GM12891 (cell line): ENCODE measurements at regions not wholly inside any gene's neighbourhood (a gene's known extent, or its start where the extent isn't known, plus 50 kb on each side); places are given as distances from the start of the nearest gene placed in this dataset.

ENCODE experiments used
- DNase-seq: peaks from one replicate; pipeline ENCODE4 v3.0.0; 2011; ENCODE audit warnings: low spot score; ENCODE audit not compliant: insufficient read length
- FAIRE-seq: peaks from 2 replicates; lab custom pipeline; 2011; peaks lifted over from hg19 to GRCh38; lab: Jason Lieb, UNC
- PAX5 ChIP-seq: IDR thresholded peaks from 2 replicates; pipeline ENCODE4 v1.6.1; 2011; ENCODE audit warnings: low read length, moderate library complexity, mild to moderate bottlenecking; ENCODE audit not compliant: insufficient read depth, severe bottlenecking
- POLR2A ChIP-seq: IDR thresholded peaks from 2 replicates; pipeline ENCODE4 v1.6.1; 2011; ENCODE audit warnings: low read depth, low read length, control low read depth
- POLR2AphosphoS5 ChIP-seq: IDR thresholded peaks from 2 replicates; pipeline ENCODE4 v1.6.1; 2011; ENCODE audit warnings: low read depth, low read length, control low read depth
- POU2F2 ChIP-seq: IDR thresholded peaks from 2 replicates; pipeline ENCODE4 v1.6.1; 2011; ENCODE audit warnings: low read depth, mild to moderate bottlenecking, control low read depth, low read length, moderate library complexity
- SPI1 ChIP-seq: IDR thresholded peaks from 2 replicates; pipeline ENCODE4 v1.6.1; 2011; ENCODE audit warnings: low read depth, low read length, control low read depth
- TAF1 ChIP-seq: IDR thresholded peaks from 2 replicates; pipeline ENCODE4 v1.6.1; 2011; ENCODE audit warnings: low read depth, low read length, control low read depth

DNA sequence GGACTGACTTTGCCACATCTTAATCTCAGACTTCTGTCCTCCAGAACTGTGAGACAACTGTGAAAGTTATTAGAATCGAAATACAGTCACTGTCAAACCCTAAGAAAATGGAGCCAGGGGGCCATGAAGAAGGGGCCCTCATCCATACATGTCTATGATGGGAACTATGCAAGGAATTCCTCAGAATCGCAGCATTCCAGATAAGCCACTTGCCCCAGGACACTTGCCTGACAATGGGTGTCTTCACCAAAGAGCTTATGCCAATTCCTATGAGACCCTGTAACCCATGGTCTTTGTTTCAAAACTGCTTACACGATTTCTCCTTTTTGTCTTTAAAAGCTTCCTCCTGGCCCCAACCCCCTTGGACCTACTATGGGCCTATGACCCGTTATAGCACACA is 90.4 kb upstream of the FOXP4 start:
- no peak for FAIRE-seq
- no peak for TF ChIP-seq SPI1
- TF ChIP-seq POLR2AphosphoS5: no peak
- no peak for TF ChIP-seq POU2F2
- no peak for TF ChIP-seq TAF1
- no peak for TF ChIP-seq POLR2A
- no peak for TF ChIP-seq PAX5
- no peak for DNase-seq

GRCh38 chr6:41457303-41457670 is 88.9 kb upstream of the FOXP4 start:
- TF ChIP-seq POU2F2: no peak
- TF ChIP-seq PAX5: no peak
- TF ChIP-seq POLR2A: no peak
- no peak for TF ChIP-seq SPI1
- no peak for TF ChIP-seq TAF1
- TF ChIP-seq POLR2AphosphoS5: no peak
- DNase-seq (no peak), FAIRE-seq (no peak)

GRCh38 chr6:41459738-41460137 is 86.4 kb upstream of the FOXP4 start:
- TF ChIP-seq POLR2AphosphoS5: no peak
- no peak for TF ChIP-seq POLR2A
- no peak for TF ChIP-seq PAX5
- TF ChIP-seq POU2F2: no peak
- TF ChIP-seq SPI1: no peak
- TF ChIP-seq TAF1: no peak
- FAIRE-seq (no peak), DNase-seq (no peak)

GRCh38 chr6:41460742-41461336 is 85.3 kb upstream of the FOXP4 start:
- TF ChIP-seq POU2F2: no peak
- no peak for TF ChIP-seq POLR2AphosphoS5
- TF ChIP-seq POLR2A: no peak
- TF ChIP-seq TAF1: no peak
- no peak for TF ChIP-seq PAX5
- TF ChIP-seq SPI1: no peak
- FAIRE-seq: no peak
- DNase-seq: no peak

- FAIRE-seq (no peak), DNase-seq (no peak)
- TF ChIP-seq POLR2AphosphoS5 (no peak), POLR2A (no peak), PAX5 (no peak), TAF1 (no peak), SPI1 (no peak), POU2F2 (no peak)
Measured at GRCh38 chr6:41462033-41462432, 84.1 kb upstream of the FOXP4 start.

DNA sequence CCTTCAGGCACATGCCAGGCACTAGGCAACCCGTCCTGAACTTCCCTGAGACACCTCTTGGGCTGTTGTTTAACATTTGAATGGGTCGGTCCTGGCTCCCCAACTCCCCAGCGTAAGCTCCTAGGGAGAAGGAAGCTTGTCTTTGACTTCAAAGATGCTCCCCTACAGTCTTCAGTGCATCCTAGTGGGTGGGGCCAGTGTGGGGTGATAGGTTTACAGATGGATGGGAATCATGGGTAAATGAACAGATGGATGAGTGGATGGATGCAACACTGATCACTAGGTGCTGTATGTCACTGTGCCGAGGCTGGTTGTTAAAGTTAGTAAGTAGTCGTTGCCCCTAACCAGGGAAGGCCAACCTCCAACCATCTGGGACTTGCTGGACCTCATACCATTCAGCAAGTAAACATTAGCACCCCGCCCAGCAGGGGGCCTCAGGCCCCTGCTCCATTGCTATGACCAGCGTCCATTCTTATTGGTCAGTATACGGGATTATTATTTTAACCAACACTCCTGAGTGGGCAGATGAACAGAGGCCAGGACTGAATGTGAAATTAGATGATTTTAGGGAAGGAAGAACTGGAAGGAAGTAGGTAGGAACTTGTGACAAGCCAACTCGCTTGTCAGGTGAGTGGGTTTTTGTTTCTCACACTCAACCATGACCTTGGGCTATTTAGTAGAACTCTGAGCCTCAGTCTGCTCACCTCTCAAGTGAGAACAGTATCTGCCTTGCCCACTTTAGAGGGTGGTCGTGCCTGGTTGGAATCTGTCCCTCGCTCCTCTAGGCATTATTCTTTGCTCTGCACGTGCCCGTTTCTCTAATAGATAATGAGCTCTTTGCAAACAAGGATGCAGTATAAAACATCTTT is 82.9 kb upstream of the FOXP4 start:
- no peak for DNase-seq
- TF ChIP-seq POLR2A: no peak
- no peak for TF ChIP-seq TAF1
- FAIRE-seq: peak; percentile 80

DNA sequence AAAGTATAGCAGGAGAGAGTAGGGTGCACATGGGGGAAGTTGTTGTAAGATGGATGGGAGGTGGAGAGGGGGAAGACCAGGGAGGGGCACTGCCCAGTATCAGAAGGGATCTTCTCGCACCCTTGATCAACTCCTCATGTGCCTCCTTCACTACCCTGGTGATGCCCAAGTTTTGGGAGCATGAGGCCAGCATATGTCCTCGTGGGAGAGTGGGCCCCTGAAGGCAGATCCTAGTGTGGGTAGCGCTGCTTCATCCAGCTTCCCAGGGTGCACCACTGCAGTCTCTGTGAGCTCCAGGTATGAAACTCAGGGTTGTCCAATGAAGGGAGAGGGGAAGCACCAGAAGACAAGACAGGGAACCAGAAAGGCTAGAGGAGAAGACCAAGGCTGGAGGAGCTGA is 82.2 kb upstream of the FOXP4 start:
- TF ChIP-seq SPI1 (no peak), POU2F2 (no peak), POLR2AphosphoS5 (no peak), TAF1 (no peak), PAX5 (no peak), POLR2A (no peak)
- DNase-seq: no peak
- no peak for FAIRE-seq

DNA sequence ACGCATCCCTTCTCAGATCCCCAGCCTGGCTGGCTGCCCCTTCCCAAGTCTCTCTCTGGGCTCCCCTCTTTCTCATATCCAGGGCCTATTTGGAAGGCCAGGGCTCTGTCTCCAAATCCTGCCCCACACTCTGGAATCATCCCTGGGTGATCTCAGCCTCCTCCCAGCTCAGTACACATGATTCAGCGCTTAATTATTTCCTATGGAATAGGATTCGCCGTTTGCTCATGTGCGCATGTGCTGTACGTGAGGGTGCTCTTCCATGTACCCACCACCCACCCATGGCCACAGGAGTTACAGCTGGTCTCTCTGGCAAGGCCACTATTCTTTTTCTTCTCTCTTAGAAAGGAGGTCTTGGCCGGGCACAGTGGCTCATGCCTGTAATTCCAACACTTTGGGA is 81.7 kb upstream of the FOXP4 start:
- DNase-seq (no peak), FAIRE-seq (no peak)
- TF ChIP-seq POLR2A (no peak), SPI1 (no peak), TAF1 (no peak), POU2F2 (no peak), POLR2AphosphoS5 (no peak), PAX5 (no peak)

GRCh38 chr6:41466437-41466990 is 79.7 kb upstream of the FOXP4 start:
- TF ChIP-seq POLR2AphosphoS5: no peak
- no peak for TF ChIP-seq POU2F2
- no peak for TF ChIP-seq SPI1
- no peak for TF ChIP-seq PAX5
- TF ChIP-seq TAF1: no peak
- no peak for TF ChIP-seq POLR2A
- no peak for DNase-seq
- FAIRE-seq: no peak

- FAIRE-seq: no peak
- no peak for TF ChIP-seq SPI1
- TF ChIP-seq POLR2A: no peak
- TF ChIP-seq POLR2AphosphoS5: no peak
- TF ChIP-seq PAX5: no peak
- no peak for TF ChIP-seq TAF1
- no peak for TF ChIP-seq POU2F2
- no peak for DNase-seq
Measured at GRCh38 chr6:41467061-41467460, 79.1 kb upstream of the FOXP4 start.
